Psoas muscle (tissue), 7 donors: ENCODE measurements at regions not wholly inside any gene's neighbourhood (a gene's known extent, or its start where the extent isn't known, plus 50 kb on each side); places are given as distances from the start of the nearest gene placed in this dataset.

Experiments
- ATAC-seq, 4 donors: fragments of 200-7000 bp; cut with Tn5 transposase; one replicate each; pipeline ENCODE4 v1.9.1; 2020; ENCODE audit warnings: moderate library complexity in 3 of 4, mild to moderate bottlenecking in 2 of 4
- DNase-seq, 2 donors: peaks; one replicate each; pipeline ENCODE4 v3.0.0-alpha.2; 2020
- H3K27ac ChIP-seq: fragments of 200-600 bp; one replicate; pipeline ENCODE4 v1.8.0; 2022
- H3K27me3 ChIP-seq, 3 donors: fragments of 200-600 bp in 1 of 3; one replicate each; pipeline versions ENCODE4 v1.6.1 to v1.8.0; 2013 to 2022; ENCODE audit warnings: low read length in 2 of 3, mild to moderate bottlenecking in 2 of 3, moderate library complexity in 1 of 3; ENCODE audit not compliant: insufficient read depth in 3 of 3
- H3K36me3 ChIP-seq, 2 donors: fragments of 200-600 bp in 1 of 2; one replicate each; pipeline versions ENCODE4 v1.6.1 to v1.8.0; 2013 to 2022; ENCODE audit warnings: low read depth in 1 of 2, mild to moderate bottlenecking in 1 of 2, moderate library complexity in 1 of 2; ENCODE audit not compliant: insufficient read depth in 1 of 2
- H3K4me1 ChIP-seq: fragments of 200-600 bp; one replicate; pipeline ENCODE4 v1.8.0; 2022
- H3K4me3 ChIP-seq: fragments of 200-600 bp; one replicate; pipeline ENCODE4 v1.8.0; 2022; ENCODE audit warnings: mild to moderate bottlenecking
- H3K9me3 ChIP-seq: fragments of 200-600 bp; one replicate; pipeline ENCODE4 v1.8.0; 2022
- WGBS, 3 donors: extraction: QIAGEN DNeasy Blood & Tissue Kit; methylation state at CpG; one replicate each; pipeline versions ENCODE4 v1.1.6 to v1.1.7; 2013; 5-methylcytosine and 5-hydroxymethylcytosine counted together
- intact Hi-C, 2 donors: fragments of 100-400 bp; cut with DNase I; formaldehyde crosslinking; loops; one replicate each; pipeline versions ENCODE4 v1.11.0 to v1.14.2; 2022
- TF ChIP-seq, protein P1 (sequence below): fragments of 200-600 bp; IDR thresholded peaks from one replicate; pipeline ENCODE4 v1.8.0; 2022; ENCODE audit warnings: antibody characterized with exemption
- donor health status: healthy with polysubstance abuse.
- donor health status: DM: no; HTN: no; CAD: no; lungs with moderate emphysema.
- donor health status: Bipolar disorder and iron deficiency.
- donor health status: healthy.
- donor health status: DM: yes; HTN: yes; CAD: no.
- donor health status: DM: no; HTN: no; CAD: no.
- donor health status: DM: yes; HTN: yes; CAD: no.

GRCh38 chr5:101678481-101679193 is 617.4 kb downstream of the SLCO4C1 start:
- Histone ChIP-seq H3K27me3 (no peaks in the 10 kb centered on the region), H3K9me3 (no peaks in the 10 kb centered on the region), H3K4me1 (no peaks in the 10 kb centered on the region), H3K36me3 (no peaks in the 10 kb centered on the region), H3K4me3 (no peak overlapping the region), H3K27ac (no peak overlapping the region)
- intact Hi-C loops = no loop called here
- DNase-seq (no peak), ATAC-seq (peak in 2 of 4 donors; percentile 61 to 69)
- TF ChIP-seq, protein P1, sequence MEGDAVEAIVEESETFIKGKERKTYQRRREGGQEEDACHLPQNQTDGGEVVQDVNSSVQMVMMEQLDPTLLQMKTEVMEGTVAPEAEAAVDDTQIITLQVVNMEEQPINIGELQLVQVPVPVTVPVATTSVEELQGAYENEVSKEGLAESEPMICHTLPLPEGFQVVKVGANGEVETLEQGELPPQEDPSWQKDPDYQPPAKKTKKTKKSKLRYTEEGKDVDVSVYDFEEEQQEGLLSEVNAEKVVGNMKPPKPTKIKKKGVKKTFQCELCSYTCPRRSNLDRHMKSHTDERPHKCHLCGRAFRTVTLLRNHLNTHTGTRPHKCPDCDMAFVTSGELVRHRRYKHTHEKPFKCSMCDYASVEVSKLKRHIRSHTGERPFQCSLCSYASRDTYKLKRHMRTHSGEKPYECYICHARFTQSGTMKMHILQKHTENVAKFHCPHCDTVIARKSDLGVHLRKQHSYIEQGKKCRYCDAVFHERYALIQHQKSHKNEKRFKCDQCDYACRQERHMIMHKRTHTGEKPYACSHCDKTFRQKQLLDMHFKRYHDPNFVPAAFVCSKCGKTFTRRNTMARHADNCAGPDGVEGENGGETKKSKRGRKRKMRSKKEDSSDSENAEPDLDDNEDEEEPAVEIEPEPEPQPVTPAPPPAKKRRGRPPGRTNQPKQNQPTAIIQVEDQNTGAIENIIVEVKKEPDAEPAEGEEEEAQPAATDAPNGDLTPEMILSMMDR = peak; percentile 79
- 9 to 11% (median 10%) methylated on average over 7 of the region's 7 CpGs for WGBS, 3 donors

- TF ChIP-seq, protein P1 = no peak
- WGBS, 3 donors = 55 to 65% (median 61%) methylated on average over 5 of the region's 5 CpGs
- intact Hi-C loops = no loop called here
Observed at GRCh38 chr5:101677961-101678360, 618.1 kb downstream of the SLCO4C1 start.

DNA sequence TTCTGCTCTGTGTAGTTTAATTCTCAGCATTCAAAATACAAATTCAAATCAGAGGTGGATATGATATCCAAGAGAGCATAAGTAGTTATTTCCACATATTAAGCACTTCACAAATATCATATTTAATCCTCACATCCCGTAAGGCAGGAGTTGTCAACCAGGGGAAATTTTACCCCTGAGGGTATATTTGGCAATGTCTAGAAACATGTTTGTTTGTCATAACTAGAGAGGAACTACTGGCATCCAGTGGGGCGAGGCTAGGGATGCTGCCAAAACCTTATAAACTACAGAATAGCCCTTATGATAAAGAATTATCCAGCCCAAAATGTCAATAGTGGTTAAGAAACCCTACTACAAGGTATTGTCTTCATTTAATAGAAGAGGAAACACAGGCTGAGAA is 619.4 kb downstream of the SLCO4C1 start:
- intact Hi-C loops = no loop called here
- ATAC-seq (no peak), DNase-seq (no peak)
- WGBS, 3 donors = 59 to 72% (median 66%) methylated on average over 2 of the region's 2 CpGs
- H3K27me3 ChIP-seq = no peaks in the 10 kb centered on the region
- no peak overlapping the region for H3K4me3 ChIP-seq
- H3K27ac ChIP-seq = no peak overlapping the region
- TF ChIP-seq, protein P1 = no peak
- H3K36me3 ChIP-seq = no peaks in the 10 kb centered on the region
- H3K9me3 ChIP-seq = no peaks in the 10 kb centered on the region
- H3K4me1 ChIP-seq = no peaks in the 10 kb centered on the region

More at GRCh38 chr5:101677961-101678360, 618.1 kb downstream of the SLCO4C1 start:
- ATAC-seq (no peak), DNase-seq (no peak)
- Histone ChIP-seq H3K9me3 (no peaks in the 10 kb centered on the region), H3K27ac (no peak overlapping the region), H3K4me3 (no peak overlapping the region), H3K36me3 (no peaks in the 10 kb centered on the region), H3K4me1 (no peaks in the 10 kb centered on the region), H3K27me3 (no peaks in the 10 kb centered on the region)

- TF ChIP-seq, protein P1 = no peak
- Histone ChIP-seq H3K4me3 (no peak overlapping the region), H3K27ac (no peak overlapping the region), H3K36me3 (no peaks in the 10 kb centered on the region), H3K27me3 (no peaks in the 10 kb centered on the region), H3K9me3 (no peaks in the 10 kb centered on the region), H3K4me1 (no peaks in the 10 kb centered on the region)
- DNase-seq = no peak
- ATAC-seq = no peak
- intact Hi-C loops = no loop called here
- 56 to 59% (median 57%) methylated on average over 4 of the region's 4 CpGs for WGBS, 3 donors
Observed at GRCh38 chr5:101675510-101676219, 620.4 kb downstream of the SLCO4C1 start.
